GM10248 (cell line): ENCODE measurements at regions not wholly inside any gene's neighbourhood (a gene's known extent, or its start where the extent isn't known, plus 50 kb on each side); places are given as distances from the start of the nearest gene placed in this dataset.
A peak's percentile ranks its signal among the peaks of the same experiment; 100 is the strongest.

Experiments used
- CTCF ChIA-PET: fragments of 300-600 bp; sonication (Branson Sonifier 250); formaldehyde crosslinking; extraction: SDS; loops from one replicate; lab custom pipeline; 2021; ENCODE audit warnings: antibody characterized with exemption; lab: Yijun Ruan, JAX
- POLR2A ChIA-PET: fragments of 350-650 bp; sonication (Branson Sonifier 250); formaldehyde crosslinking; extraction: SDS; loops from one replicate; lab custom pipeline; 2020; ENCODE audit warnings: antibody characterized with exemption; lab: Yijun Ruan, JAX
- DNase-seq: peaks from one replicate; pipeline ENCODE4 v3.0.0; 2012; ENCODE audit errors: extremely low spot score
- TF ChIP-seq, protein P1 (sequence below): IDR thresholded peaks from 2 replicates; pipeline ENCODE4 v1.5.1; 2012; ENCODE audit warnings: mild to moderate bottlenecking, low read depth; ENCODE audit errors: extremely low read depth, missing control alignments, control extremely low read depth

DNA sequence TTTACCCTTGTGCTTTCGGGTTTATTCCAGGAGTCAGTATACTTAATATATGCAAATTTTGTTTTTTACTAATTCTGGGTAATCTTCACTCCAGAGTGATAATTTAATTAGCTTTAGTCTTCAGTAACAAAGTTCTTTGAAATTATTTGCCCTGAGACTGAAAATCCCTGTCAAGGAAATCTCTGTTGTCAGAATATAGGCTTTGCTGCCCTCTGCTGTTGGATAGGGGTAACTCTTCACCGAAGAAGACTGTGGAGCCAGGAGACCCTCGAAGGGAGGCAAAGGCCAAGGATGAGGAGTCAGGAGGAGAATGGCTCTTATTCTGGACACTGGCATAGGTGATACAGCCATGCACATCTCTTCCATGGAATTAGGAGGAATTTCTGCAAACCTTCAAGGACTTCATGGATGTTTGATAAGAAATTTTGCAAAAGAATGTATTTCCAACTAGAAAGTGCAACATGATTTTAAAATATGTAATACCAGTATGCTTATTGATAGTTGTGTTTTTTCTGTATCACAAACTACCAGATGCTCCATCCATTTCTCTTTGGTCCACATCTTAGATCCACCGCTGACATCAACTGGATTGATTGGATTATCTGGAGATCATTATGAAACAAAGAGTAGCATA, 182.3 kb downstream of the RDH14 start:
- DNase-seq = peak; percentile 39
- POLR2A ChIA-PET = interaction anchor here (0.9 kb wide), 1 partner anchor 64 kb away, joined by 3 read pairs; no protein-coding TSS in a partner anchor
- TF ChIP-seq, protein P1, sequence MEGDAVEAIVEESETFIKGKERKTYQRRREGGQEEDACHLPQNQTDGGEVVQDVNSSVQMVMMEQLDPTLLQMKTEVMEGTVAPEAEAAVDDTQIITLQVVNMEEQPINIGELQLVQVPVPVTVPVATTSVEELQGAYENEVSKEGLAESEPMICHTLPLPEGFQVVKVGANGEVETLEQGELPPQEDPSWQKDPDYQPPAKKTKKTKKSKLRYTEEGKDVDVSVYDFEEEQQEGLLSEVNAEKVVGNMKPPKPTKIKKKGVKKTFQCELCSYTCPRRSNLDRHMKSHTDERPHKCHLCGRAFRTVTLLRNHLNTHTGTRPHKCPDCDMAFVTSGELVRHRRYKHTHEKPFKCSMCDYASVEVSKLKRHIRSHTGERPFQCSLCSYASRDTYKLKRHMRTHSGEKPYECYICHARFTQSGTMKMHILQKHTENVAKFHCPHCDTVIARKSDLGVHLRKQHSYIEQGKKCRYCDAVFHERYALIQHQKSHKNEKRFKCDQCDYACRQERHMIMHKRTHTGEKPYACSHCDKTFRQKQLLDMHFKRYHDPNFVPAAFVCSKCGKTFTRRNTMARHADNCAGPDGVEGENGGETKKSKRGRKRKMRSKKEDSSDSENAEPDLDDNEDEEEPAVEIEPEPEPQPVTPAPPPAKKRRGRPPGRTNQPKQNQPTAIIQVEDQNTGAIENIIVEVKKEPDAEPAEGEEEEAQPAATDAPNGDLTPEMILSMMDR = peak; percentile 78
- CTCF ChIA-PET = interaction anchor here (0.7 to 5.1 kb wide), 17 partner anchors 9 to 533 kb away, joined by 3 to 20 read pairs (median 5); no protein-coding TSS in a partner anchor

DNA sequence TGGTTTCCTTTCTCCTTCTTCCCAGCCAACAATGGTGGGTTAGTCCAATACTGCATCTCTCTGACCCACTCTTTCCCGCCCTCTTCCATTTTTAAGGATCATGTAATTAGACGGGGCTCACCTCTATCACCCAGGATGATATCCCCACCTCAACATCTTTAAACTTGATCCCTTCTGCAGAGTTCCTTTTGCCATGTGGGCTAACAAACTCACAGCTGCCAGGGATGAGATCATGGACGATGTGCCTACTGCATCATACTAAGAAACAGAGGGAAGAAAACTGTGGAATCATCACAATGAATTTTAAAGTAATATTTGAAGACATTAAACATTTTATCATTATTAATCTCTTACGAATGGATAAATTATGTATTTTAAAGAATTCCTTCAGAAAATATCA, 183.5 kb downstream of the RDH14 start:
- POLR2A ChIA-PET = no interaction called here
- TF ChIP-seq, protein P1 = no peak
- DNase-seq = no peak
- CTCF ChIA-PET = interaction anchor here (1.2 to 5.1 kb wide), 4 partner anchors 9 to 525 kb away, joined by 3 to 20 read pairs (median 12); no protein-coding TSS in a partner anchor

GRCh38 chr2:18373664-18374063, 186.8 kb downstream of the RDH14 start:
- ChIA-PET POLR2A (no interaction called here), CTCF (interaction anchor here (1.1 to 5.1 kb wide), 6 partner anchors 9 to 522 kb away, joined by 3 to 20 read pairs (median 6); no protein-coding TSS in a partner anchor)
- TF ChIP-seq, protein P1 = no peak
- no peak for DNase-seq

GRCh38 chr2:18373081-18373480, 187.4 kb downstream of the RDH14 start:
- TF ChIP-seq, protein P1 = no peak
- CTCF ChIA-PET = interaction anchor here (0.9 to 5.1 kb wide), 7 partner anchors 9 to 521 kb away, joined by 3 to 20 read pairs (median 6); no protein-coding TSS in a partner anchor
- POLR2A ChIA-PET = no interaction called here
- DNase-seq = no peak

GRCh38 chr2:18372641-18373040, 187.8 kb downstream of the RDH14 start:
- ChIA-PET CTCF (interaction anchor here (0.9 to 4.6 kb wide), 4 partner anchors 10 to 13 kb away, joined by 3 to 16 read pairs (median 4); no protein-coding TSS in a partner anchor), POLR2A (no interaction called here)
- no peak for DNase-seq
- TF ChIP-seq, protein P1 = no peak

- CTCF ChIA-PET = interaction anchor here (2.8 kb wide), 1 partner anchor 8 kb away, joined by 15 read pairs; no protein-coding TSS in a partner anchor
Measured at GRCh38 chr2:18369760-18370159, 190.7 kb downstream of the RDH14 start.

More at GRCh38 chr2:18369760-18370159, 190.7 kb downstream of the RDH14 start:
- POLR2A ChIA-PET = no interaction called here
- TF ChIP-seq, protein P1 = no peak
- no peak for DNase-seq
